Breast epithelium (tissue), 3 donors: ENCODE measurements at regions not wholly inside any gene's neighbourhood (a gene's known extent, or its start where the extent isn't known, plus 50 kb on each side); places are given as distances from the start of the nearest gene placed in this dataset.

Experiments
- CTCF ChIP-seq, 3 donors: fragments of 450-650 bp; IDR thresholded peaks; one replicate each; pipeline ENCODE4 v1.5.1; 2016 to 2017; ENCODE audit warnings: antibody characterized with exemption in 3 of 3, mild to moderate bottlenecking in 3 of 3, moderate library complexity in 3 of 3
- POLR2A ChIP-seq: fragments of 450-650 bp; IDR thresholded peaks from one replicate; pipeline ENCODE4 v1.6.1; 2016; ENCODE audit warnings: antibody characterized with exemption, mild to moderate bottlenecking, moderate library complexity
- POLR2AphosphoS5 ChIP-seq, 3 donors: sonication (generic); formaldehyde crosslinking; IDR thresholded peaks; one replicate each; pipeline ENCODE4 v1.6.1; 2017; ENCODE audit warnings: antibody characterized with exemption in 3 of 3

DNA sequence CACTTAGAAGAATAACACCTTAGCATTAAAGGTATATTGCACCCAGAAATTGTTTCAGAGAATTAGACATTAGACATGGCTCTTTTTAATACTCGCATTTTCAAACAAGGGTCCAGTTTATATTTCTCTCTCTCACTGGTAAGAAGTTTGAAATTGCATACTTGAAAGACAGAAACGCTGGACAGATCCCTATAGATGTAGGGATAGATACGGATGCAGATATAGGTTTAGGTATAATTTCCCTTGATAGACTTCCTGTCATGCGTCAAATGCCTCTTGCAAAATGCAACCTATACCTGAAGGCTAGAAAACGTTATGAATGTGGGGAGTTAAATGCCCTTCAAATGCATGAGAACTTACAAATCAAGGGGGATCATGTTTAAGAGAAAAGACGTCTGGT is 99.4 kb upstream of the BCL6 start:
- TF ChIP-seq POLR2AphosphoS5 (IDR thresholded peaks at IDR 0.05) (no peak), POLR2A (no peak), CTCF (IDR thresholded peaks at IDR 0.05) (no peak)
